ENCODE measurements at regions not wholly inside any gene's neighbourhood (a gene's known extent, or its start where the extent isn't known, plus 50 kb on each side); places are given as distances from the start of the nearest gene placed in this dataset.

DNA sequence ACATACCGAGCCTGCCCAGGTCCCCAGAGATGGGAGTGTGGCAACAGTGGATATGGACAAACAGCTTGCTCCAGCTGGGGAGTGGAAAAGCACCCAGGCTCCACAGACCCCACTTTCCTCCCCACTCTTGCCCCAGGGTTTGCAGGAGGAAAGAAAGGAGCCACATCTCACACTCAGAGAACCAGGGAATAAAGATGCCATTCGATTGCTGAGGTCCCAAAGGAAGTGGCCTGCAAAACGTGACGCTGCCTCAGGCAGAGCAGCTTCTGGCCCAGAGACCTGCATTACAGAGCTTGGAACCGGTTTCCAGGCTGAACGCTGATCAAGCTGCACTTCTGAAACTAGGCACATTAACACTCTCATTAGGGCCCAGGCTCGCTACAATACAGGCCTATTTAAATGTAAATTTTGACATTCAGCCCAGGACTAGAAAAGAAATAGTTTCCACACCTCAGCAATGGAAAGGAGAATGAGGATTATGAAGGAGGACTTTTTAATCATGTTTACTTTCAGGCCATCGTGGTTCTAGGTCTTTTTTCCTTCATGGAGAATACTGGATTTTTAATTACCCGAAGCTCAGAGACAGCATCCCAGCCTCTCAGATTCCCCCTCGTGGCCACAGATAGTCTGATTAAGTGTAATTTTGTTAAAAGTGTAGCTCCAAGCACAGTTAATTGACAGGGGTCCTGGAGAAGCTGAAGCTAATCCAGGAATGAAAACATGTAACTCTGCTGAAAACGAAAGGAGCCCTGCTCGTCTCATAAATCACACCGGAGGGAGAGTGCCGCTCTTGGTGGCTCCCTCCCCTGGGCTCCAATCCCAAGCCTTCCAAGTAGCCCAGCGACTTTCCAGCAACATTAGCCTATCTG, 221.3 kb upstream of the RAB6C start:
- no peak for DNase-seq

DNA sequence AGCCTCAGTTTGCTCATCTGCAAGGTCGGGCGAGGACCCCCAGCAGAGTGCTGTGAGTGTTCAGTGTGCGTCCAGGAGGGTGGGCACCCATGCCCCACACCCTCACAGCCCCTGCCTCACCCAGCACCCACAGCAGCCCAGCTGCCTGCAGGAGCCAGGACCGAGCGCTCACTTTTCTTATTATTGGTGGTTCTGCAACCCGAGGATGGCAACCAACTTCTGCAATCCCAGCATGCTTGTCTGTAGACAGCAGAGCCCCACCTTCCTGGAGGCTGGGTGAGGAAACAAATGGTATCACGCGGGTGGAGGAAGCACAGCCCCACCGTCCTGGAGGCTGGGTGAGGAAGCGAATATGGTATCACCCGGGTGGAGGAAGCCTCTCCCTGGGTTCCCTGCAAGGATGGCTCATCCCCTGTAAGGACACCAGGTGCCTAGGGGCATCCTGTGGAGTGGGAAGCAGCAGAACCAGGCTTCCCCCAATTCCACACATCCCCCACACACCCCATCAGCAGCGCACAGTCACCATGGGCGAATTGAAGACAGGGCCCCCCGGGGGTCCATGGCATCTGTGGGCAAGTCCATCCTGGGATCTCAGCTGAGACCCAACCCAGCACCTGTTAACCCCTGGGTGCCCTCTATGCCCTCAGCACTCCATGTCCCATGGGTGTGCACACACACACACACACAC, 220.5 kb upstream of the RAB6C start:
- no peak for DNase-seq

DNA sequence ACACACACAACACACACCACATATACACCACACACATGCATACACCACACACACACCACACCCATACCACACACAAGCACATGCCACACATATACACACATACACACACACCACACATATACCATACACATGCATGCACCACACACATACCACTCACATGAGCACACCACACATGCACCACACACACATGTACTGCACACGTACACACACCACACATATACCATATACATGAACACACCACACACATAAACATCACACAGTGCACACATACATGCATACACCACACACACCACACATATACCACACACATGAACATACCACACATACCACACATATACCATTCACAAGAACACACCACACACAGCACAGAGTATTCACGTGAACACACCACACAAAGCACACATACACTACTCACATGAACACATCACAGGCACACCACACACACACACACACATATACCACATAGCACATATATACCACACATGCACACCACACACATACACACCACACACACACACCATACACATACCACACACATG, 219.9 kb upstream of the RAB6C start:
- DNase-seq, result no peak

DNA sequence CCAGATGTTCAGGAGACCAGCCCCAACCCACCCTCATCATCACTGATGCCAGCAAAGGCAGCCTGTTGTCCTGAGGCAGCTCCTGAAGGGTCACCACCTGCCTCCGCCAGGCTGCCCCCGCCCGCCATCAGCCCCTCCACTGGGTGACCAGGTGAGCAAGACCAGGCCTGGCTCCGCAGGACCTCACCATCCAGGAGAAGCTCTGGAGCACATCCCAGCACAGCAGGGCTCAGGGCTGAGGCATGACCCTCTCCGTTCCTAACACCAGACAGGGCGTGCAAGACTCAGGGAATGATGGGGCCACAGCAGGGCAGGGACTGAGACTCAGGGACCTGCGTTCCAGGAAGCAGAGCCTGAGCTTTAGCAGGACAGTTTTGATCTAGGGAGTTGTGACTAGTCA, 218.8 kb upstream of the RAB6C start:
- no peak for DNase-seq

DNA sequence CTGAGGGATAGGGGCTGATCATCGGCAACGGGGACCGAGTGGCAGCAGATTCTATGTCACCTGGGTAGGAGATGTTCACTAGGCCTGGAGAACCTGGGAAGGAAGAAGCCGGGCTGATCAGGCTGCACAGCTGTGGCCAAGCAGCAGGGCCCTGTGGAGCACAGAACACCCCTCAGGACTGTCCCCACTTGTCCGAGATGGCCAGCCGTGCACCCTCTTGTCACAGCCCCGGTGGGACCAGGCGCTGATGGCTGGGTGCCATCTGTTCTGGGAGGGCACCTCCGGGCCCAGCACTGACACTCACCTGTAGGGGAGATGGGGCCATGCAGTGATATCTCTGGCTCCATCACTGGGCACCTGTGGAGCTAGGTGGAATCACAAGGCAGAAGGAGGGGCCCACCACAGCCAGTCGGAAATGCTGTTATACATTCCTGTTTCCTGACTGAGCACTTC, 217.9 kb upstream of the RAB6C start:
- DNase-seq, result no peak

DNA sequence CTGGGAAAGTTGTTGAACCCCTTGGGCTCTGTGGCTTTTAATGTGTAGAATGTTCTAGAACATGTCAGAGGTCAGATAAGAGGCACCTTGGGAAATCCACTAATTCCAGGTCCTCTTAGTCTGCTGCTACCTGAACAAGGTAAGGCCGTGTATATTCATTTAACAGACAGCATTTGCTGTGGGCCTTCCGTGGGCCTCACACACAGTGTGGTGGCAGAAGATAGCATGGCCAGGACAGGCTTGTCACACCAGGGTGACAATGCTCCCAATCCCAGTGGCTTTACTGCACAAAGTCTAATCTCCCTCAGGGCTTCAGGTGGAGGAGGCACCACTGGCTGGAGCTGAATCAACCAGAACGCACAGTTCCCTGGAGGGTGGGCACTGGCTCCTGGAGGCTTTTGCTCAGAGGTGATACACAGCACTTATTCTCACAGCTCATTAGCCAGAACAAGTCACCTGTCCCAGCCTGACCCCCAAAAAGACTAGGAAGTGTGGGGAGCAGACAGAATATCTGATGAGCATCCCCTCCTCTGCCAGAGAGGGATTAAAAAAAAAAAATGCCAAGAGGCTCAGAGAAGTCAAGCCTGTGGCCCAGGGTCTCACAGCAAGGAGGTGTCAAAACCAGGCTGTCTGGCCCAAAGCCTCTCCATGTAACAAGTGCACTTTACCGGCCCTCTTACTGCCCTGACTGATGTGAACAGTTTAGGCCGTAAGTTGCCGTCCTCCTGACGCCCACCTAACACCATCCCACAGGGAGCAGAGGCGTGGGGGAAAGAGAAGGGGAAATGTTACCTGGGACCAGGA, 216.9 kb upstream of the RAB6C start:
- DNase-seq, result no peak

DNA sequence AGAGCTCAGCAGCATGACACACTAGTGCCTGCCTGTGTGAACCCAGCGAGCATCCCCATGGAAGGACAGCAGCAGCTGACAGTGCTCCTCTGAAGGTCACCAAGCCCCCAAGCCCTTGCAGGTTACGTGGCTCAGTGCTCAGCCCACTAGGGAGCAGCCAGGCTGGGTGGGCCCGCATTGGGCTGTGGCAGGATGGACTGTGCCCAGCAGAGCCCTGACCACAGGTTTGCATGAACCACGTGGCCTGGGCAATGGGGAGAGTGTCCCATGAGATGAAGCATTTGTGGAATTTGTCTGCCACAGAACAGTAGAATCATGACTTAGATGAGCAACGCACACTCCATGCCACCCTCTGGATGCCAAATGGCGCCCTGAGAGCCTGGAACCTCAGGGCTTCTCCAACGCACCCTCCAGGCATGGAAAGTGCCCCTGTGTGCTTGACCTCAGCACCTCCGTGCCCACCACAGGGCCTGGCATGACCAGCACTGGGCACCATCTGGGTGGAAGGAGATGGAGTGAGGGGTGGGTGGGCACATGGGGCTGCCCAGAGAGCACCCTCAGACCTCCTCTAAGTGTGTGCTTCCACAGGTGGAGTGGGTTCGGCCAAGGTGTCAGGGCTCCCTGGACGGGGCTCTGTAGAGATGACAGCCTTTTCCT, 216.1 kb upstream of the RAB6C start:
- DNase-seq, result no peak

DNA sequence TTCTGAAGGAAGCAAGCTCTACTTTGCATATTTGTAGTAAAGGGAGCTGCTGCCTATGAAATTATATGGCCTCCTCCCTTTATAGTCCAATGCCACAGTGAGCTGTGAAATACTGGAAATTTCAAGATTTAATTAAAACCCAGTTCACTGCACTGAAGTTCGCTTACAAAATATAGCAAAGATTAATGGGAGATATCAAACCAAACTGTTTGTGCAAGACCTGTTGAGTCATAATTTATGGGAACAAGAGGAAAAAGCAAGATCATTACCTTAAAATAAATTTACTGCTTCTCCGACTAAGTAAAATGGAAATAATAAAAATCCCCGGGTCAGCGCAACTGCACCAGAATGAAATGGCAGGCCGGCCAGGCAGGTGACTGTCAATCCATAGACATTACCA, 215.5 kb upstream of the RAB6C start:
- DNase-seq, result no peak

DNA sequence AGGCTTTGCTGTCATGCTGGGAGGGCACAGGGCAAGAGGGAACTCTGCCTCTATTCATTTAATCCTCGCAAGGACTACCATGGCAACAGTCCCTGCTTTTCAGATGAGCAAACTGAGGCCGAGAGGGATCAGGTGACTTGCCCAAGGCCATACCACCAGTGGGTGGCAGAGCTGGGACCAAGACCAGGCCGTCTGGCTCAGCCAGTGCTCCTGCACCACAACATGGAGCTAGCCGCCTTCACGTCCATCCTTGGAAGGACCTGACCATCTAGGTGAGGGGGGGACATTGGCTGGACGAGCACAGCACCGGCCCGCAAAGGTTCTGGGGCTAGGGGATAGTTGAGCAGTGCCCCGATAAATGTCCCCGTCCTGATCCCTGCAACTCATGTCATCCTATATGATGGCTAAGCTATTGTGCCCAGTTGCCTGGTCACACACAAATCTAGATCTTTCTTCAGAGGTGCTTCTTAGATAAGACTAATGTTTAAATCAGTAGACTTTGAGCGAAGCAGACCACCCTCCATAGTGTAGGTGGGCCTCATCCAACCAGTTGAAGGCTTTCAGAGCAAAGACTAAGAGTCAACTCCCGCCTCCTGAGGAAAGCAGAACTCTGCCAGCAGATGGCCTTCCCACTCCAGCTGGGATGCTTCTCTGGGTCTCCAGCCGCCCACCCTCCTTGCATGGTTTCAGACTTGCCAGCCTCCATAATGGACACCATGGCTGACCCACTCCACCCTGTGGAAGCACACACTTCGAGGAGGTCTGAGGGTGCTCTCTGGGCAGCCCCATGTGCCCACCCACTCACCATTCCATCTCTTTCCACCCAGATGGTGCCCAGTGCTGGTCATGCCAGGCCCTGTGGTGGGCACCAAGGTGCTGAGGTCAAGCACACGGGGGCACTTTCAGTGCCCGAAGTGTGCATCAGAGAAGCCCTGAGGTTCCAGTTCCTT, 214.8 kb upstream of the RAB6C start:
- DNase-seq, result no peak

DNA sequence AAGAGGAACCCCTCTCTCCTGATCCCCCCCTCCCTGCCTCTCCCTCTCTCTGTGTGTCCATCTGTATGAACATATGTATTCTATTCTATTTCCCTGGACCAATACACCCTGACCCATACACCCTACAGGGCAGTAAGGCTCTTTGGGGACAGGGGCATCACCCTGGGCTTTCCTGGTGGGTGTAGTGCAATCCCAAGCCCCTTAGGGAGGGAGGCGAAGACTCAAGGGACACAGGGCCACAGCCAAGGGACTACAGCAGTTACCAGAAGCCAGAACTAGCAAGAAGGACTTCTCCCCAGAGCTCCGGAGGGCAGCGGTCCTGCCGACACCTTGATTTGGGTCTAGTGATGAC, 214.2 kb upstream of the RAB6C start:
- DNase-seq, result no peak

DNA sequence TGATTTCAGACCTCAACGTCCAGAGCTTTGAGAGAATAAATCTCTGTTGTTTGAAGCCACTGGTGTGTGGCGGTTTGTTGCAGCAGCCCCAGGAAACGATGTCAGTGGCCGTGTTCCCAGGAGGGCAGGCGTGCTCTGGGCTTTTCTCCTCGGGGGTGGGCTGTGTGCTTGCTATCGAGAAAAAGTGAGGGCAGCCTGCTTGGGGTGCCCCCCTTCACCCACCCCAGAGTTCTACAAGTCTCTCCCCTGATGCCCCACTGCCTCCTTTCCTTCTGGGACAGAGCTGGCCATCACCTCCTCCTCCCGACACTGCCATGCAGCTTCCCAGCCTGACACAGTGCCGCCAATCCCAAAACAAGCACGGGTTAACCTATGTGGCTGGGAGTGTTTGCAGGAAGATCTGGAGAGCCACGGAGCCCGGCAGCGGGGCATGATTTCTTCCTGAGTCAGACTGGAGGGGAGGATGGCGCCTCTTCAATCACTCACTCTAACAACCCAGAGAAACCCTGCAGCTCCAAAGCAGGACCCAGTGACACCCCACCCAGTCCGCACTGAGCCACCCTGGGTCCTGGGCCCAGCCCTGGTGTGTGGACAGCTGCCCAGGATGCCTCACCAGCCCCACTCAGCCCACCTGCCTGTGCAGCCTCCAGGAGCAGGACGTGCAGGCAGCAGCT, 213.7 kb upstream of the RAB6C start:
- DNase-seq, result no peak

DNA sequence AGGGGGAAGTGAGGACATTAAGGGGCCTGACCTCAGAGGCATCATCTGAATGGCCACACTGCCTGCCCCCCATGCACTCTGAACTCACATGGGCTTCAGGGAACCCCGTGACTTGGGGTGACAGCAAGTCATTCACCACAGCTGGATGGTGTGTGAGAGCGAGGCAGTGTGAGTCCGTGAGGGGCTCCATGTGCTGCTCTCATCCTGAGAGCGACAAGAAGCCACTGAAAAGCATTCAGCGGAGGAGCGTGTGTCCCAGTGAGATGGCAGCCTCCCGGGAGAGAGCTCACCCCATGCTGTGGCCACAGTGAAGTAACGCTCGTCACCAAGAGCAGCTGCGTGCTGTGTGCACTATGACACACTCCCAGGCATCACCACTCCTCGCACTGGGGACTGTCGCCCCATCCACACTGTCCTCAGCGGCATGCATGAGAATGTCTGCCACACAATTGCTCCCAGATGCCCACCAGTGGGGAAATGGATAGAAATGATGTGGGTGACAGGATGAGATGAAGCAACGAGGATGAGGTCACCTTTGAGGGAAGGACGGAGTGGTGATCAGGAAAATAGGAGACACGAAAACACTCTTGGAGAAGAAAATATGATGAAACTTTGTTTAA, 213.0 kb upstream of the RAB6C start:
- no peak for DNase-seq

DNA sequence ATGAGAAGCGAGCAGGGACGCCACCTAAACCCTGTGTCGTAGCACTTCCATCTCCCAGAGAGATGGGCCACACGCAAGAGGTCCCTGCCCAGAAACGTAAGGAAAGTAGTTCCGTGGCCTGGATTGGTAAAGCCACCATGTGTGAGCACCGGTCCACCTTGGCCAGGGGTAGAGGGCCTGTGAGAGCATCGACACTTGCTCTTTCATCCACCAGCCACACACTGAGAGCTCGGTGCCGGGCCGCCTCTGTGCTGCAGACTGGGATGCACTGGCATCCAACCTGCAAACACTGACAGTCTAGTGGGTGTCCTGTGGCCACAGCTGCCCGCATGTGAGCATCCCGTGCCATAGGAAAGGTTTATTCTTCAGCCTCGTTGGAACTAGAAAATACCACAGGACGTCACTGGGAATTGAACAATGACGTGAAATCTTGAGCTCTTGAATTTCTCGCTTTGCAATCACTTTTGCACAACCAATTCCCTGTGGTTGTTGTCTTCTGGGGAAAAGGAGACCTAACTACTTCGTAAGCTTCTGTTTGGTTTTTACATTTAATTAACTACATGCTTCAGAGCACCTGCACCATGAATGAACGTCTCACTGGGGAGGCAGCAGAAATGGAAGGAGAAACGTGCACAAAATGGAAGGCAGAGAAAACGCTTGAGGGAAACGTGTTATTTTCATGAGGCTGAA, 212.0 kb upstream of the RAB6C start:
- no peak for DNase-seq

DNA sequence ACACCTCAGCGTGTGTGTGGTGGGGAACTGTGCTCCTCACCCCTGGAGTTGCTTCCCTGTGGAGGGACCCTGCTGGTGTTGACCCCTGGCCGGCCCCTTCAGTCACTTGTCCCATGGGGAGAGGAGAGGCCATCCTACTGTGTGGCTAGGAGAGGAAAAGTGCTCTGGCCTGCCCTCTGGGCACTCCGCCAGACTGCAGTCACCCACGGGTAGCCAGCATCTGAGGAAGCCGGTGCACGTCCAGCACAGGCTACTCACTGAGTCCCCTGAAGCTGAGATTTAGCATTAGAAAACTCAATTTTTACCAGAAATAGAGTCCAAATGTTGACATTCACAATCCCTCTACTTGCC, 211.5 kb upstream of the RAB6C start:
- no peak for DNase-seq

DNA sequence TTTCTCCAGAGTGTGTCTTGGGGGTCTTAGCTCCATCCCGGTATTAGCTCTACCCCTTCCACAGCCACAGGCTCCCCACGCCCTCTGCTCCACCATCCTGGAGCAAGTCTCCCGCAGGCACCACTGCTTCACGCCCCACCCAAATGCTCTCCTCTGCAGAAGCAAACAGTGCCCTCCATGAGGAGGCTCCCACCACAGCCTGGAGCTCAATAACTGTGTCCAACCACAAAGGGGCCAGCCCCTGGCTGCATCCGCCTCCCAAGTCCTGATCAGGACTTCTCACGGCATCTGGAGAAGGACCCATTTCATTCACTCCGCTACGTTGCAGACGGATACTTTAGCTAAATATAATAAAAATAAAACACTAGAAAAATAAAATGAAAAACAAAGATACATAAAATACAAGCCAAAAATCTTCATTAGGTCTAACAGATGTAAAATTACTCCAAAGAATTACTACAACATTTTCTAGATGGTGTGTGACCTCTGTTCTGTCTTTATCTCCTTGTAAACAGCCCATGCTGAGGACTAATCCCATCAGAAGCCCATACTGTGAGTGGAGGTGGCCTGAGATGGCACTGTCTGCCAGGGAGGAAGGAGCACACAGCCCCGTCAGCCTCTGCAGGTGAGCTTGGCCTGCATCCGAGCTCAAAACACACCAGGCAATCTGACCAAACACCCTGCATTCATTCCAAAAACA, 210.8 kb upstream of the RAB6C start:
- DNase-seq, result no peak

DNA sequence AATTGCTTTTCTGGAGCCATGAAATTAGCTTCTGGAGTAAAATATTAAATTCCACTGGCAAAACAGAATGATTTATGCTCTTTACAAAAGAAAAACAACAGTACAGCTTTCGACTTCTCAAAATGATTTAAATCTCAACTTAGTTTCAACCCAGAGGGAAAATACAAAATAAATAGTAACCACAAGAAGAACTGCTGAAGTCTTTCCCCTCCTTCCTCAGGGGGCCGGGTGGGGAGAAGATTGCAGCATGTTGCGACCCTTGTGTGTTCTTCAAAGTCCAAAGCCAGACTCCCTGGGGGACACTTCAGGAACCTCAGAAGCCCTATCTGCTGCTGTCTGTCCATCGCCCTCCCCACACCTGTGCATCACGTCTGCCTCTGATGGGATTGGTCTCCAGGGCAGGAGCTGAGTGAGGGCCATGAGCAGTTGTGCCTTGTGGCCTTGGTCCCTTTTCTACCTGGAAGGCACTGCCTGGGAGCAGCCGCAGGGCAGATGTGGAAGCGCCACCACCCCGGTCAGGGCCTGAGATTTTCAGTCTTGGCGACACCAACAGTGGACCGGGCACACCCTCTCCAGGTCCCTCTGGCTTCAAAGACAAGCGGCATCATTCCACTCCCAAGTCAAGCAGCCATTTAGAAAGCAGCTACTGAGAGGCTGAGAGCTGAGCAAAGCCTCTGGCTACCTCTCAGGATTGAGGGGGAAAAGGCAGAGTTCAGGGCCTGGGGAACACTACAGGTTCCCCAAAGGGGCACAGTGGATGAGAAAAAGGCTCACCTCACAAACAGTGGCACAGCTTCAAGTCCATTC, 210.1 kb upstream of the RAB6C start:
- DNase-seq, result no peak

DNA sequence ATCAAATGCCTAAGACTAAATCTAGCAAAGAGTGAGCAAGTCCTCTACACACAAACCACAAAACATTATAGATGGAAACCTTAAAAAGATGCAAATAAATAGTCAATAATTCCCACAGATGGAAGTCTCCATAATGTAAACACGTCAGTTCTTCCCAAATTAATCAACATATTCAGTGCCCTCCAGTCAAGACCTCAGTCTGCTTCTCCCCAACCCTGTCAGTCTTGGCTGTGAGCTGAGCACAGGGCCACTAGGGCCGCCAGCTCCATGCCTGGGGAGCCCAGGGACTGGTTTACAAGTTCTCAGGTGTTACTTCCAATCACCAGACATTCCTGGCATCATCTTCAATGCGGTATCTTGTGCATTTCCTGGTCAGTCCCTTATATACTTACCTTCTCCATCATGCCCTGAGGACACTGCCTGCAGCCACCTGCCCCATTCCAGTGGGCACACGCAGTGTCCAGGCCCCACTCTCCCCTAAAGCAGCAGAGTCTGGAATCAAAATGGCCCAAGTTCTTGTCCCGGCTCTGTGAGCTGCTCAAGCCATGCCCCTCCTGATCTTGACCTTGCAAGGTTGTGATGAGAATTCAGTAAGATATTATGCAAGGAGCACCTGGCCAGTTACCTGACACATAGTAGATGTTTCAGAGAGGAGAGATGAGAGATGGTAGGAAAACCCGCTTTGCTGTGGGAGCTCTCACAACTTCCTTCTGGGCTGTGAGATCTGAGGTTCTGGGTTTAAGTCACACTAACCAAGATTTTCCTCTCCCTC, 207.9 kb upstream of the RAB6C start:
- no peak for DNase-seq

DNA sequence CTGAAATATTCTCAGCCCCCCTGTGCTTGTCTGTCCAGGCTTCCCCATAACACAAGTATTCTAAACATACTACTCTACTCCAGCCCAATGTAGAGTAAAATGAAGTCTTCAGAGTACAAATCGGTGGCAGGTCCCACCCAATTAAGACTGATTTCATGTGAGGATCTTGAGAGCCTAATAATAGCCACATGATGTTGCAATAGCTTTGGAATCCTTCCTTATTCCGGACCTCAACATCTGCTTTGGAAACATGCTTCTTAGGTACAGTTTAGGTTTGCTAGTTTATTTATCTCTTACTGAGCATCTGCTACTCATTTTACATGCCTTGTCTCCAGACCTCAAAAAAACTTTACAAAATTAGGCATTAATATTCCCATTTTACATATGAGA, 207.3 kb upstream of the RAB6C start:
- DNase-seq, result no peak
